ENCODE measurements at regions not wholly inside any gene's neighbourhood (a gene's known extent, or its start where the extent isn't known, plus 50 kb on each side); places are given as distances from the start of the nearest gene placed in this dataset.

GRCh38 chr2:145332210-145332898, 812.4 kb upstream of the ZEB2 start:
- Histone ChIP-seq H3K4me1 (ENCODE audit: insufficient read depth, low read length) (no peaks in the 10 kb centered on the region), H3K9me3 (ENCODE audit: low read depth, low read length) (no peaks in the 10 kb centered on the region), H3K4me3 (ENCODE audit: low read length) (no peak overlapping the region), H3K27me3 (ENCODE audit: insufficient read depth, low read length) (no peaks in the 10 kb centered on the region)

GRCh38 chr2:145329971-145330370, 810.1 kb upstream of the ZEB2 start:
- H3K9me3 ChIP-seq (ENCODE audit: low read depth, low read length): no peaks in the 10 kb centered on the region
- no peaks in the 10 kb centered on the region for H3K4me1 ChIP-seq (ENCODE audit: insufficient read depth, low read length)
- H3K27me3 ChIP-seq (ENCODE audit: insufficient read depth, low read length): no peaks in the 10 kb centered on the region
- H3K4me3 ChIP-seq (ENCODE audit: low read length): no peak overlapping the region

- H3K4me1 ChIP-seq (ENCODE audit: insufficient read depth, low read length): no peaks in the 10 kb centered on the region
- no peak overlapping the region for H3K4me3 ChIP-seq (ENCODE audit: low read length)
- H3K27me3 ChIP-seq (ENCODE audit: insufficient read depth, low read length): no peaks in the 10 kb centered on the region
- H3K9me3 ChIP-seq (ENCODE audit: low read depth, low read length): no peaks in the 10 kb centered on the region
Observed at GRCh38 chr2:145325485-145325884, 805.6 kb upstream of the ZEB2 start.

GRCh38 chr2:145324748-145325147, 804.8 kb upstream of the ZEB2 start:
- H3K27me3 ChIP-seq (ENCODE audit: insufficient read depth, low read length): no peaks in the 10 kb centered on the region
- H3K4me3 ChIP-seq (ENCODE audit: low read length): no peak overlapping the region
- H3K4me1 ChIP-seq (ENCODE audit: insufficient read depth, low read length): no peaks in the 10 kb centered on the region
- no peaks in the 10 kb centered on the region for H3K9me3 ChIP-seq (ENCODE audit: low read depth, low read length)

- Histone ChIP-seq H3K4me1 (ENCODE audit: insufficient read depth, low read length) (no peaks in the 10 kb centered on the region), H3K4me3 (ENCODE audit: low read length) (no peak overlapping the region), H3K9me3 (ENCODE audit: low read depth, low read length) (no peaks in the 10 kb centered on the region), H3K27me3 (ENCODE audit: insufficient read depth, low read length) (no peaks in the 10 kb centered on the region)
Observed at GRCh38 chr2:145323512-145323911, 803.6 kb upstream of the ZEB2 start.

GRCh38 chr2:145321344-145321743, 801.4 kb upstream of the ZEB2 start:
- Histone ChIP-seq H3K9me3 (ENCODE audit: low read depth, low read length) (no peaks in the 10 kb centered on the region), H3K4me1 (ENCODE audit: insufficient read depth, low read length) (no peaks in the 10 kb centered on the region), H3K27me3 (ENCODE audit: insufficient read depth, low read length) (no peaks in the 10 kb centered on the region), H3K4me3 (ENCODE audit: low read length) (no peak overlapping the region)

GRCh38 chr2:145316496-145316895, 796.6 kb upstream of the ZEB2 start:
- Histone ChIP-seq H3K4me3 (ENCODE audit: low read length) (no peak overlapping the region), H3K9me3 (ENCODE audit: low read depth, low read length) (no peaks in the 10 kb centered on the region), H3K27me3 (ENCODE audit: insufficient read depth, low read length) (no peaks in the 10 kb centered on the region), H3K4me1 (ENCODE audit: insufficient read depth, low read length) (no peaks in the 10 kb centered on the region)

- no peaks in the 10 kb centered on the region for H3K27me3 ChIP-seq (ENCODE audit: insufficient read depth, low read length)
- no peaks in the 10 kb centered on the region for H3K9me3 ChIP-seq (ENCODE audit: low read depth, low read length)
- no peaks in the 10 kb centered on the region for H3K4me1 ChIP-seq (ENCODE audit: insufficient read depth, low read length)
- H3K4me3 ChIP-seq (ENCODE audit: low read length): no peak overlapping the region
Observed at GRCh38 chr2:145315053-145315452, 795.1 kb upstream of the ZEB2 start.

GRCh38 chr2:145314119-145314633, 794.3 kb upstream of the ZEB2 start:
- H3K27me3 ChIP-seq (ENCODE audit: insufficient read depth, low read length): no peaks in the 10 kb centered on the region
- H3K4me3 ChIP-seq (ENCODE audit: low read length): no peak overlapping the region
- no peaks in the 10 kb centered on the region for H3K4me1 ChIP-seq (ENCODE audit: insufficient read depth, low read length)
- no peaks in the 10 kb centered on the region for H3K9me3 ChIP-seq (ENCODE audit: low read depth, low read length)

GRCh38 chr2:145305889-145306288, 786.0 kb upstream of the ZEB2 start:
- no peaks in the 10 kb centered on the region for H3K4me1 ChIP-seq (ENCODE audit: insufficient read depth, low read length)
- H3K9me3 ChIP-seq (ENCODE audit: low read depth, low read length): no peaks in the 10 kb centered on the region
- H3K27me3 ChIP-seq (ENCODE audit: insufficient read depth, low read length): no peaks in the 10 kb centered on the region
- H3K4me3 ChIP-seq (ENCODE audit: low read length): no peak overlapping the region

- H3K27me3 ChIP-seq (ENCODE audit: insufficient read depth, low read length): no peaks in the 10 kb centered on the region
- no peak overlapping the region for H3K4me3 ChIP-seq (ENCODE audit: low read length)
- H3K4me1 ChIP-seq (ENCODE audit: insufficient read depth, low read length): no peaks in the 10 kb centered on the region
- no peaks in the 10 kb centered on the region for H3K9me3 ChIP-seq (ENCODE audit: low read depth, low read length)
Observed at GRCh38 chr2:145304501-145304900, 784.6 kb upstream of the ZEB2 start.

GRCh38 chr2:145303536-145303935, 783.6 kb upstream of the ZEB2 start:
- Histone ChIP-seq H3K27me3 (ENCODE audit: insufficient read depth, low read length) (no peaks in the 10 kb centered on the region), H3K4me3 (ENCODE audit: low read length) (no peak overlapping the region), H3K4me1 (ENCODE audit: insufficient read depth, low read length) (no peaks in the 10 kb centered on the region), H3K9me3 (ENCODE audit: low read depth, low read length) (no peaks in the 10 kb centered on the region)

- Histone ChIP-seq H3K27me3 (ENCODE audit: insufficient read depth, low read length) (no peaks in the 10 kb centered on the region), H3K4me3 (ENCODE audit: low read length) (no peak overlapping the region), H3K4me1 (ENCODE audit: insufficient read depth, low read length) (no peaks in the 10 kb centered on the region), H3K9me3 (ENCODE audit: low read depth, low read length) (no peaks in the 10 kb centered on the region)
Observed at GRCh38 chr2:145302886-145303285, 783.0 kb upstream of the ZEB2 start.

- no peaks in the 10 kb centered on the region for H3K9me3 ChIP-seq (ENCODE audit: low read depth, low read length)
Observed at GRCh38 chr2:145302451-145302850, 782.5 kb upstream of the ZEB2 start.

GRCh38 chr2:145299368-145299767, 779.4 kb upstream of the ZEB2 start:
- no peaks in the 10 kb centered on the region for H3K9me3 ChIP-seq (ENCODE audit: low read depth, low read length)
- H3K4me3 ChIP-seq (ENCODE audit: low read length): no peak overlapping the region
- no peaks in the 10 kb centered on the region for H3K27me3 ChIP-seq (ENCODE audit: insufficient read depth, low read length)
- H3K4me1 ChIP-seq (ENCODE audit: insufficient read depth, low read length): no peaks in the 10 kb centered on the region

More at GRCh38 chr2:145302451-145302850, 782.5 kb upstream of the ZEB2 start:
- Histone ChIP-seq H3K27me3 (ENCODE audit: insufficient read depth, low read length) (no peaks in the 10 kb centered on the region), H3K4me1 (ENCODE audit: insufficient read depth, low read length) (no peaks in the 10 kb centered on the region), H3K4me3 (ENCODE audit: low read length) (no peak overlapping the region)

GRCh38 chr2:145292166-145292565, 772.2 kb upstream of the ZEB2 start:
- Histone ChIP-seq H3K27me3 (ENCODE audit: insufficient read depth, low read length) (peaks cover 2% of the 10 kb centered on the region), H3K9me3 (ENCODE audit: low read depth, low read length) (no peaks in the 10 kb centered on the region), H3K4me1 (ENCODE audit: insufficient read depth, low read length) (no peaks in the 10 kb centered on the region), H3K4me3 (ENCODE audit: low read length) (no peak overlapping the region)

Data from mononuclear cell (primary cell).